ENCODE measurements at regions not wholly inside any gene's neighbourhood (a gene's known extent, or its start where the extent isn't known, plus 50 kb on each side); places are given as distances from the start of the nearest gene placed in this dataset.

- H3K27me3 ChIP-seq (ENCODE audit: insufficient read depth, insufficient read length), result no peaks in the 10 kb centered on the region
- no peaks in the 10 kb centered on the region for H3K4me1 ChIP-seq (ENCODE audit: insufficient read depth, insufficient read length)
- no peak overlapping the region for H3K9ac ChIP-seq (ENCODE audit: insufficient read length, low read depth)
- no peak for DNase-seq (ENCODE audit: low read depth, low spot score)
- H3K4me3 ChIP-seq (ENCODE audit: insufficient read length, low read depth), result no peak overlapping the region
- H3K36me3 ChIP-seq (ENCODE audit: insufficient read depth, insufficient read length, low read length), result no peaks in the 10 kb centered on the region
- no peaks in the 10 kb centered on the region for H3K9me3 ChIP-seq (ENCODE audit: insufficient read depth, low read length)
- no peak for TF ChIP-seq ZNF274 (IDR thresholded peaks at IDR 0.05; ENCODE audit: low read depth, low read length)
- no peak for TF ChIP-seq SUZ12 (IDR thresholded peaks at IDR 0.05; ENCODE audit: extremely low read depth, insufficient read depth, insufficient read length)
- no peak for TF ChIP-seq YY1 (IDR thresholded peaks at IDR 0.05; ENCODE audit: insufficient read depth, insufficient read length)
Observed at GRCh38 chr4:170589597-170590191, 499.9 kb upstream of the AADAT start.

- Histone ChIP-seq H3K27me3 (ENCODE audit: insufficient read depth, insufficient read length) (no peaks in the 10 kb centered on the region), H3K4me3 (ENCODE audit: insufficient read length, low read depth) (no peak overlapping the region)
- TF ChIP-seq ZNF274 (IDR thresholded peaks at IDR 0.05; ENCODE audit: low read depth, low read length), result no peak
- TF ChIP-seq SUZ12 (IDR thresholded peaks at IDR 0.05; ENCODE audit: extremely low read depth, insufficient read depth, insufficient read length), result no peak
- no peak for TF ChIP-seq YY1 (IDR thresholded peaks at IDR 0.05; ENCODE audit: insufficient read depth, insufficient read length)
Observed at GRCh38 chr4:170581969-170582368, 492.2 kb upstream of the AADAT start.

GRCh38 chr4:170581322-170581721 lies 491.6 kb upstream of the AADAT start:
- Histone ChIP-seq H3K4me1 (ENCODE audit: insufficient read depth, insufficient read length) (no peaks in the 10 kb centered on the region), H3K36me3 (ENCODE audit: insufficient read depth, insufficient read length, low read length) (no peaks in the 10 kb centered on the region), H3K4me3 (ENCODE audit: insufficient read length, low read depth) (no peak overlapping the region), H3K27me3 (ENCODE audit: insufficient read depth, insufficient read length) (no peaks in the 10 kb centered on the region), H3K9ac (ENCODE audit: insufficient read length, low read depth) (no peak overlapping the region), H3K9me3 (ENCODE audit: insufficient read depth, low read length) (no peaks in the 10 kb centered on the region)
- no peak for TF ChIP-seq ZNF274 (IDR thresholded peaks at IDR 0.05; ENCODE audit: low read depth, low read length)
- TF ChIP-seq YY1 (IDR thresholded peaks at IDR 0.05; ENCODE audit: insufficient read depth, insufficient read length), result no peak
- no peak for DNase-seq (ENCODE audit: low read depth, low spot score)

More at GRCh38 chr4:170581969-170582368, 492.2 kb upstream of the AADAT start:
- H3K9me3 ChIP-seq (ENCODE audit: insufficient read depth, low read length), result no peaks in the 10 kb centered on the region
- no peaks in the 10 kb centered on the region for H3K4me1 ChIP-seq (ENCODE audit: insufficient read depth, insufficient read length)
- no peak for DNase-seq (ENCODE audit: low read depth, low spot score)
- H3K36me3 ChIP-seq (ENCODE audit: insufficient read depth, insufficient read length, low read length), result no peaks in the 10 kb centered on the region
- H3K9ac ChIP-seq (ENCODE audit: insufficient read length, low read depth), result no peak overlapping the region

GRCh38 chr4:170580651-170581050 lies 490.9 kb upstream of the AADAT start:
- Histone ChIP-seq H3K36me3 (ENCODE audit: insufficient read depth, insufficient read length, low read length) (no peaks in the 10 kb centered on the region), H3K27me3 (ENCODE audit: insufficient read depth, insufficient read length) (no peaks in the 10 kb centered on the region), H3K9ac (ENCODE audit: insufficient read length, low read depth) (no peak overlapping the region), H3K4me1 (ENCODE audit: insufficient read depth, insufficient read length) (no peaks in the 10 kb centered on the region), H3K9me3 (ENCODE audit: insufficient read depth, low read length) (no peaks in the 10 kb centered on the region), H3K4me3 (ENCODE audit: insufficient read length, low read depth) (no peak overlapping the region)
- DNase-seq (ENCODE audit: low read depth, low spot score), result no peak
- no peak for TF ChIP-seq ZNF274 (IDR thresholded peaks at IDR 0.05; ENCODE audit: low read depth, low read length)
- no peak for TF ChIP-seq YY1 (IDR thresholded peaks at IDR 0.05; ENCODE audit: insufficient read depth, insufficient read length)
- no peak for TF ChIP-seq SUZ12 (IDR thresholded peaks at IDR 0.05; ENCODE audit: extremely low read depth, insufficient read depth, insufficient read length)

- TF ChIP-seq SUZ12 (IDR thresholded peaks at IDR 0.05; ENCODE audit: extremely low read depth, insufficient read depth, insufficient read length), result no peak
- TF ChIP-seq ZNF274 (IDR thresholded peaks at IDR 0.05; ENCODE audit: low read depth, low read length), result no peak
- TF ChIP-seq YY1 (IDR thresholded peaks at IDR 0.05; ENCODE audit: insufficient read depth, insufficient read length), result no peak
- Histone ChIP-seq H3K9me3 (ENCODE audit: insufficient read depth, low read length) (no peaks in the 10 kb centered on the region), H3K9ac (ENCODE audit: insufficient read length, low read depth) (no peak overlapping the region), H3K4me1 (ENCODE audit: insufficient read depth, insufficient read length) (no peaks in the 10 kb centered on the region), H3K36me3 (ENCODE audit: insufficient read depth, insufficient read length, low read length) (no peaks in the 10 kb centered on the region), H3K4me3 (ENCODE audit: insufficient read length, low read depth) (no peak overlapping the region), H3K27me3 (ENCODE audit: insufficient read depth, insufficient read length) (no peaks in the 10 kb centered on the region)
- no peak for DNase-seq (ENCODE audit: low read depth, low spot score)
Observed at GRCh38 chr4:170538821-170539473, 449.2 kb upstream of the AADAT start.

- no peaks in the 10 kb centered on the region for H3K9me3 ChIP-seq (ENCODE audit: insufficient read depth, low read length)
- no peaks in the 10 kb centered on the region for H3K27me3 ChIP-seq (ENCODE audit: insufficient read depth, insufficient read length)
- H3K36me3 ChIP-seq (ENCODE audit: insufficient read depth, insufficient read length, low read length), result no peaks in the 10 kb centered on the region
- TF ChIP-seq ZNF274 (IDR thresholded peaks at IDR 0.05; ENCODE audit: low read depth, low read length) (no peak), SUZ12 (IDR thresholded peaks at IDR 0.05; ENCODE audit: extremely low read depth, insufficient read depth, insufficient read length) (no peak), YY1 (IDR thresholded peaks at IDR 0.05; ENCODE audit: insufficient read depth, insufficient read length) (no peak)
- no peak overlapping the region for H3K4me3 ChIP-seq (ENCODE audit: insufficient read length, low read depth)
- no peak overlapping the region for H3K9ac ChIP-seq (ENCODE audit: insufficient read length, low read depth)
- DNase-seq (ENCODE audit: low read depth, low spot score), result no peak
- no peaks in the 10 kb centered on the region for H3K4me1 ChIP-seq (ENCODE audit: insufficient read depth, insufficient read length)
Observed at GRCh38 chr4:170529748-170530722, 440.3 kb upstream of the AADAT start.

- no peaks in the 10 kb centered on the region for H3K4me1 ChIP-seq (ENCODE audit: insufficient read depth, insufficient read length)
- TF ChIP-seq SUZ12 (IDR thresholded peaks at IDR 0.05; ENCODE audit: extremely low read depth, insufficient read depth, insufficient read length), result no peak
- TF ChIP-seq ZNF274 (IDR thresholded peaks at IDR 0.05; ENCODE audit: low read depth, low read length), result no peak
- no peak for TF ChIP-seq YY1 (IDR thresholded peaks at IDR 0.05; ENCODE audit: insufficient read depth, insufficient read length)
- no peak overlapping the region for H3K4me3 ChIP-seq (ENCODE audit: insufficient read length, low read depth)
- no peaks in the 10 kb centered on the region for H3K36me3 ChIP-seq (ENCODE audit: insufficient read depth, insufficient read length, low read length)
- H3K27me3 ChIP-seq (ENCODE audit: insufficient read depth, insufficient read length), result no peaks in the 10 kb centered on the region
- DNase-seq (ENCODE audit: low read depth, low spot score), result no peak
- no peaks in the 10 kb centered on the region for H3K9me3 ChIP-seq (ENCODE audit: insufficient read depth, low read length)
- no peak overlapping the region for H3K9ac ChIP-seq (ENCODE audit: insufficient read length, low read depth)
Observed at GRCh38 chr4:170526471-170526870, 436.7 kb upstream of the AADAT start.

All from NT2/D1 (cell line).